AG10803 (cell line): ENCODE measurements at regions not wholly inside any gene's neighbourhood (a gene's known extent, or its start where the extent isn't known, plus 50 kb on each side); places are given as distances from the start of the nearest gene placed in this dataset.
"Not testable (repeated sequence)": the region's sequence is repeated elsewhere in the genome, so short reads cannot be mapped to it uniquely, and the experiment has no call there.

Source experiments
- DNase-seq: peaks from one replicate; pipeline ENCODE4 v3.0.0; 2010; ENCODE audit warnings: low read depth
- H3K4me3 ChIP-seq: 2 replicates; pipeline ENCODE4 v1.5.1; 2011; ENCODE audit warnings: mild to moderate bottlenecking, low read length, control low read depth
- CTCF ChIP-seq: conservative IDR thresholded peaks from 2 replicates; pipeline ENCODE4 v1.5.1; 2011; ENCODE audit warnings: mild to moderate bottlenecking, low read length, control low read depth, inconsistent platforms

GRCh38 chr9:135402739-135403695, 76.6 kb upstream of the PPP1R26 start:
- no peak for TF ChIP-seq CTCF
- no peak for DNase-seq
- no peak overlapping the region for H3K4me3 ChIP-seq

- no peak for TF ChIP-seq CTCF
- no peak for DNase-seq
- H3K4me3 ChIP-seq: no peak overlapping the region
Observed at GRCh38 chr9:135403733-135404450, 75.7 kb upstream of the PPP1R26 start.

- H3K4me3 ChIP-seq: no peak overlapping the region
- TF ChIP-seq CTCF: no peak
- no peak for DNase-seq
Observed at GRCh38 chr9:135404451-135405144, 75.0 kb upstream of the PPP1R26 start.

- not testable (repeated sequence) for DNase-seq, H3K4me3 ChIP-seq
Observed at GRCh38 chr9:135405145-135405464, 74.5 kb upstream of the PPP1R26 start.

GRCh38 chr9:135408476-135409254, 70.9 kb upstream of the PPP1R26 start:
- TF ChIP-seq CTCF: no peak
- no peak overlapping the region for H3K4me3 ChIP-seq
- no peak for DNase-seq

GRCh38 chr9:135409286-135410200, 70.0 kb upstream of the PPP1R26 start:
- H3K4me3 ChIP-seq: no peak overlapping the region
- no peak for DNase-seq
- no peak for TF ChIP-seq CTCF
